OCI-LY7 (cell line): ENCODE measurements at regions not wholly inside any gene's neighbourhood (a gene's known extent, or its start where the extent isn't known, plus 50 kb on each side); places are given as distances from the start of the nearest gene placed in this dataset.

Experiments used
- EZH2phosphoT487 ChIP-seq: fragments of 200-600 bp; sonication (generic); IDR thresholded peaks from 2 replicates; pipeline ENCODE4 v1.6.1; 2018; ENCODE audit warnings: low read depth, borderline replicate concordance, mild to moderate bottlenecking, mixed run types, antibody characterized with exemption, low read length, moderate library complexity, mixed read lengths
- TF ChIP-seq, protein P1 (sequence below): fragments of 200-600 bp; sonication (generic); conservative IDR thresholded peaks from 2 replicates; pipeline ENCODE4 v1.5.1; 2014; ENCODE audit warnings: mild to moderate bottlenecking, antibody characterized with exemption, low read length, moderate library complexity, mixed read lengths

DNA sequence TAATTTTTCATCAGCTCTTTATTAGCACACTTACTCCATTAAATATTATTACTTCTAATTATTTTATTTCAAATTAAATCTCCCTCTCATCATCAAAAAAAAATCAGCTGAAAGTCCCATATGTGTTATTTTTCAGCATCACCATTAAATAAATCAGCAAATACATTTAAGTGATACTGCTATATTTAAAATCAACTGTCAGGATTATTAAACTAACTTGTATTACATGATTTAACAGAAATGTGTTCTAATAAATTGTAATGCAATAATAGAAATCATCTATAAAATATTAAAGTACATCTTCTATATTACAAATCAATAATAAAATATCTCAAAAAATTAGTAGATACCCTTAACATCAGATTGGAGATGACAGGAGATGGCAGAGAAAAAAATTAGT is 538.6 kb upstream of the MIR17HG start:
- TF ChIP-seq, protein P1, sequence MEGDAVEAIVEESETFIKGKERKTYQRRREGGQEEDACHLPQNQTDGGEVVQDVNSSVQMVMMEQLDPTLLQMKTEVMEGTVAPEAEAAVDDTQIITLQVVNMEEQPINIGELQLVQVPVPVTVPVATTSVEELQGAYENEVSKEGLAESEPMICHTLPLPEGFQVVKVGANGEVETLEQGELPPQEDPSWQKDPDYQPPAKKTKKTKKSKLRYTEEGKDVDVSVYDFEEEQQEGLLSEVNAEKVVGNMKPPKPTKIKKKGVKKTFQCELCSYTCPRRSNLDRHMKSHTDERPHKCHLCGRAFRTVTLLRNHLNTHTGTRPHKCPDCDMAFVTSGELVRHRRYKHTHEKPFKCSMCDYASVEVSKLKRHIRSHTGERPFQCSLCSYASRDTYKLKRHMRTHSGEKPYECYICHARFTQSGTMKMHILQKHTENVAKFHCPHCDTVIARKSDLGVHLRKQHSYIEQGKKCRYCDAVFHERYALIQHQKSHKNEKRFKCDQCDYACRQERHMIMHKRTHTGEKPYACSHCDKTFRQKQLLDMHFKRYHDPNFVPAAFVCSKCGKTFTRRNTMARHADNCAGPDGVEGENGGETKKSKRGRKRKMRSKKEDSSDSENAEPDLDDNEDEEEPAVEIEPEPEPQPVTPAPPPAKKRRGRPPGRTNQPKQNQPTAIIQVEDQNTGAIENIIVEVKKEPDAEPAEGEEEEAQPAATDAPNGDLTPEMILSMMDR, result no peak
- TF ChIP-seq EZH2phosphoT487, result no peak
